Lower leg skin (tissue), 3 donors: ENCODE measurements at regions not wholly inside any gene's neighbourhood (a gene's known extent, or its start where the extent isn't known, plus 50 kb on each side); places are given as distances from the start of the nearest gene placed in this dataset.

Experiments
- POLR2A ChIP-seq, 2 donors: fragments of 450-650 bp; IDR thresholded peaks; one replicate each; pipeline ENCODE4 v1.6.1; 2016 to 2017; ENCODE audit warnings: antibody characterized with exemption in 2 of 2, mild to moderate bottlenecking in 1 of 2, moderate library complexity in 1 of 2
- TF ChIP-seq, protein P1 (sequence below), 3 donors: fragments of 450-650 bp; IDR thresholded peaks; one replicate each; pipeline ENCODE4 v1.5.1; 2016; ENCODE audit warnings: antibody characterized with exemption in 3 of 3, mild to moderate bottlenecking in 3 of 3, moderate library complexity in 2 of 3

DNA sequence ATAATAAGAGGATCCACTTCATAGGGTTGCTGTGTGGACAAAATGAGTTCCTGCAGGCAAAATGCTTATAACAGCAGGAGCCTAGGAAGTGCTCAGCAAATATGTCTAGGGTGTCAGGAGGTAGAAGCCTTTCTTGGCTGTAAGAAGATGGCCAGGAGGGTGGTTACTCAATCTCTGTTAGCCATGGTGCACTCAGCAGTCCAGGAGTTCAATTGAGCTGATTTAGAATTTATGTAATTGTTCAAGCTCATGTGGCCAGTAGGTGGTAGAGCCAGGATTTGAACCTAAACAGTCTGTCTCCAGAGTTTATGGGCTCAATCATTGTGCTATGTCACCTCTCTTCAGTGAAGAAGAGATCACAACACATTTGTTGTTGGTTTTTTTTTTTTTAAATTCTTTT lies 381.2 kb downstream of the KIF4B start:
- TF ChIP-seq, protein P1, sequence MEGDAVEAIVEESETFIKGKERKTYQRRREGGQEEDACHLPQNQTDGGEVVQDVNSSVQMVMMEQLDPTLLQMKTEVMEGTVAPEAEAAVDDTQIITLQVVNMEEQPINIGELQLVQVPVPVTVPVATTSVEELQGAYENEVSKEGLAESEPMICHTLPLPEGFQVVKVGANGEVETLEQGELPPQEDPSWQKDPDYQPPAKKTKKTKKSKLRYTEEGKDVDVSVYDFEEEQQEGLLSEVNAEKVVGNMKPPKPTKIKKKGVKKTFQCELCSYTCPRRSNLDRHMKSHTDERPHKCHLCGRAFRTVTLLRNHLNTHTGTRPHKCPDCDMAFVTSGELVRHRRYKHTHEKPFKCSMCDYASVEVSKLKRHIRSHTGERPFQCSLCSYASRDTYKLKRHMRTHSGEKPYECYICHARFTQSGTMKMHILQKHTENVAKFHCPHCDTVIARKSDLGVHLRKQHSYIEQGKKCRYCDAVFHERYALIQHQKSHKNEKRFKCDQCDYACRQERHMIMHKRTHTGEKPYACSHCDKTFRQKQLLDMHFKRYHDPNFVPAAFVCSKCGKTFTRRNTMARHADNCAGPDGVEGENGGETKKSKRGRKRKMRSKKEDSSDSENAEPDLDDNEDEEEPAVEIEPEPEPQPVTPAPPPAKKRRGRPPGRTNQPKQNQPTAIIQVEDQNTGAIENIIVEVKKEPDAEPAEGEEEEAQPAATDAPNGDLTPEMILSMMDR (IDR thresholded peaks at IDR 0.05), result no peak
- no peak for TF ChIP-seq POLR2A (IDR thresholded peaks at IDR 0.05)
